Keratinocyte (primary cell): ENCODE measurements at regions not wholly inside any gene's neighbourhood (a gene's known extent, or its start where the extent isn't known, plus 50 kb on each side); places are given as distances from the start of the nearest gene placed in this dataset.

Experiments
- CTCF ChIP-seq, 3 experiments: IDR thresholded peaks in 1 of 3; conservative IDR thresholded peaks in 1 of 3; optimal IDR thresholded peaks in 1 of 3; 2 replicates in 2 of 3; 3 replicates in 1 of 3; pipeline versions ENCODE3 to v1.5.1; 2011; ENCODE audit warnings: low read length in 3 of 3, mild to moderate bottlenecking in 3 of 3, moderate library complexity in 2 of 3, control low read depth in 1 of 3, inconsistent platforms in 1 of 3; ENCODE audit not compliant: insufficient read depth in 2 of 3; ENCODE audit errors: extremely low read depth in 1 of 3
- EZH2 ChIP-seq: IDR thresholded peaks from one replicate; pipeline ENCODE4 v1.6.1; 2012; ENCODE audit warnings: inconsistent platforms, mild to moderate bottlenecking, low read length, moderate library complexity

- peak; percentile 32 to 44 (median 40) for TF ChIP-seq CTCF (optimal IDR thresholded peaks at IDR 0.05 in 1 of 3, IDR thresholded peaks at IDR 0.05 in 1 of 3, conservative IDR thresholded peaks at IDR 0.05 in 1 of 3; ENCODE audit: extremely low read depth in 1 of 3, insufficient read depth in 2 of 3, low read length in 3 of 3)
- TF ChIP-seq EZH2 = no peak
These were observed 107.5 kb upstream of the SRD5A2 start for GRCh38 chr2:31688282-31688681.
